ENCODE measurements at regions not wholly inside any gene's neighbourhood (a gene's known extent, or its start where the extent isn't known, plus 50 kb on each side); places are given as distances from the start of the nearest gene placed in this dataset.
"Not testable (repeated sequence)": the region's sequence is repeated elsewhere in the genome, so short reads cannot be mapped to it uniquely, and the experiment has no call there.

GRCh38 chr4:189613207-189613606 is 327.5 kb upstream of the FRG1 start:
- no peak for DNase-seq (ENCODE audit: low spot score)

- DNase-seq (ENCODE audit: low spot score) = no peak
These were observed 325.4 kb upstream of the FRG1 start for GRCh38 chr4:189615217-189615663.

GRCh38 chr4:189617741-189618140 is 322.9 kb upstream of the FRG1 start:
- DNase-seq (ENCODE audit: low spot score) = not testable (repeated sequence)

GRCh38 chr4:189619441-189620250 is 321.0 kb upstream of the FRG1 start:
- DNase-seq (ENCODE audit: low spot score) = not testable (repeated sequence)

GRCh38 chr4:189622574-189622973 is 318.1 kb upstream of the FRG1 start:
- DNase-seq (ENCODE audit: low spot score) = not testable (repeated sequence)

- not testable (repeated sequence) for DNase-seq (ENCODE audit: low spot score)
These were observed 313.6 kb upstream of the FRG1 start for GRCh38 chr4:189627041-189627440.

GRCh38 chr4:189629733-189630132 is 310.9 kb upstream of the FRG1 start:
- DNase-seq (ENCODE audit: low spot score) = not testable (repeated sequence)

- DNase-seq (ENCODE audit: low spot score) = peak; percentile 3
These were observed 309.6 kb upstream of the FRG1 start for GRCh38 chr4:189630913-189631567.

- DNase-seq (ENCODE audit: low spot score) = not testable (repeated sequence)
These were observed 309.1 kb upstream of the FRG1 start for GRCh38 chr4:189631568-189631916.

GRCh38 chr4:189650436-189650835 is 290.2 kb upstream of the FRG1 start:
- DNase-seq (ENCODE audit: low spot score) = not testable (repeated sequence)

- DNase-seq (ENCODE audit: low spot score) = not testable (repeated sequence)
These were observed 287.5 kb upstream of the FRG1 start for GRCh38 chr4:189653130-189653653.

- not testable (repeated sequence) for DNase-seq (ENCODE audit: low spot score)
These were observed 286.7 kb upstream of the FRG1 start for GRCh38 chr4:189653983-189654382.

GRCh38 chr4:189654396-189654795 is 286.3 kb upstream of the FRG1 start:
- not testable (repeated sequence) for DNase-seq (ENCODE audit: low spot score)

- DNase-seq (ENCODE audit: low spot score) = not testable (repeated sequence)
These were observed 284.9 kb upstream of the FRG1 start for GRCh38 chr4:189655817-189656216.

- no peak for DNase-seq (ENCODE audit: low spot score)
These were observed 284.0 kb upstream of the FRG1 start for GRCh38 chr4:189656641-189657040.

- DNase-seq (ENCODE audit: low spot score) = not testable (repeated sequence)
These were observed 282.4 kb upstream of the FRG1 start for GRCh38 chr4:189658259-189658658.

- DNase-seq (ENCODE audit: low spot score) = not testable (repeated sequence)
These were observed 281.8 kb upstream of the FRG1 start for GRCh38 chr4:189658831-189659230.

- no peak for DNase-seq (ENCODE audit: low spot score)
These were observed 281.4 kb upstream of the FRG1 start for GRCh38 chr4:189659287-189659686.

GRCh38 chr4:189660722-189661360 is 279.8 kb upstream of the FRG1 start:
- no peak for DNase-seq (ENCODE audit: low spot score)

GRCh38 chr4:189664693-189665250 is 275.9 kb upstream of the FRG1 start:
- DNase-seq (ENCODE audit: low spot score) = no peak

- not testable (repeated sequence) for DNase-seq (ENCODE audit: low spot score)
These were observed 274.9 kb upstream of the FRG1 start for GRCh38 chr4:189665712-189666305.

GRCh38 chr4:189667386-189667785 is 273.3 kb upstream of the FRG1 start:
- not testable (repeated sequence) for DNase-seq (ENCODE audit: low spot score)
